Lower leg skin (tissue), 3 donors: ENCODE measurements at regions not wholly inside any gene's neighbourhood (a gene's known extent, or its start where the extent isn't known, plus 50 kb on each side); places are given as distances from the start of the nearest gene placed in this dataset.

Experiments
- CTCF ChIP-seq, 3 donors: fragments of 450-650 bp; IDR thresholded peaks; one replicate each; pipeline ENCODE4 v1.5.1; 2016; ENCODE audit warnings: antibody characterized with exemption in 3 of 3, mild to moderate bottlenecking in 3 of 3, moderate library complexity in 2 of 3
- POLR2A ChIP-seq, 2 donors: fragments of 450-650 bp; IDR thresholded peaks; one replicate each; pipeline ENCODE4 v1.6.1; 2016 to 2017; ENCODE audit warnings: antibody characterized with exemption in 2 of 2, mild to moderate bottlenecking in 1 of 2, moderate library complexity in 1 of 2

DNA sequence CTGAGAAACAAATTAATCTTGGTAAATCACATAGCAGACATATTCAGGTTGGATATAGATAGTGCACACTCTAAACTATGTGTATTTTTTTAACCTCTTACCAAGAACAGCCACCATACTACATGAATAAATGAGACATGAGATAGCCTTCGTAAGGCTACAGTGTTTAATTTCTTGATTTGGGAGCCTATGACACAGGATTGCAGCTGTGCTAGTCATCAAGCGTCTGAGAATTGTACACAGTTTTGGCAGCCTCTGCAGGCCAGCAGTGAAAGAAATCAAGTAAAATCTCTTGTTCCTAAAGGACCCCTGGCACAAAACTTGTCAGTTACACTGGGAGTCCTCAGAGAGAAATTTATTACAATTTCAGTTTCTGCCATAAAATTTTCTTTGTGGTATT is 236.1 kb downstream of the C12orf50 start:
- TF ChIP-seq POLR2A (IDR thresholded peaks at IDR 0.05) (no peak), CTCF (IDR thresholded peaks at IDR 0.05) (no peak)
